RWPE1 (cell line): ENCODE measurements at regions not wholly inside any gene's neighbourhood (a gene's known extent, or its start where the extent isn't known, plus 50 kb on each side); places are given as distances from the start of the nearest gene placed in this dataset.
A peak's percentile ranks its signal among the peaks of the same experiment; 100 is the strongest.

Experiments
- CTCF ChIA-PET: fragments of 350-600 bp; sonication (Branson Sonifier 250); formaldehyde crosslinking; extraction: SDS; loops from one replicate; lab custom pipeline; 2021; lab: Yijun Ruan, JAX
- POLR2A ChIA-PET: fragments of 400-600 bp; formaldehyde crosslinking; extraction: SDS; loops from one replicate; lab custom pipeline; 2020; ENCODE audit warnings: antibody characterized with exemption; ENCODE audit not compliant: low non-redundant PET; lab: Yijun Ruan, JAX
- DNase-seq: peaks from one replicate; pipeline ENCODE4 v3.0.0; 2012; ENCODE audit warnings: low spot score
- H3K27ac ChIP-seq: fragments of 450-650 bp; 2 replicates; pipeline ENCODE4 v1.5.1; 2017
- CTCF ChIP-seq: fragments of 450-650 bp; conservative IDR thresholded peaks from 2 replicates; pipeline ENCODE4 v1.5.1; 2017; ENCODE audit warnings: low read depth, mild to moderate bottlenecking

GRCh38 chr4:28350485-28350884, 1489.8 kb downstream of the STIM2 start:
- ChIA-PET CTCF (no interaction called here), POLR2A (no interaction called here)
- no peak for TF ChIP-seq CTCF
- peak; percentile 5 for DNase-seq
- no peak overlapping the region for H3K27ac ChIP-seq

GRCh38 chr4:28351102-28351501, 1490.5 kb downstream of the STIM2 start:
- ChIA-PET POLR2A (no interaction called here), CTCF (no interaction called here)
- TF ChIP-seq CTCF = no peak
- no peak overlapping the region for H3K27ac ChIP-seq
- DNase-seq = no peak

- no peak for TF ChIP-seq CTCF
- ChIA-PET CTCF (no interaction called here), POLR2A (no interaction called here)
- no peak overlapping the region for H3K27ac ChIP-seq
- DNase-seq = no peak
These were observed 1491.2 kb downstream of the STIM2 start for GRCh38 chr4:28351826-28352225.

- no peak for DNase-seq
- ChIA-PET POLR2A (no interaction called here), CTCF (no interaction called here)
- no peak overlapping the region for H3K27ac ChIP-seq
- no peak for TF ChIP-seq CTCF
These were observed 1494.4 kb downstream of the STIM2 start for GRCh38 chr4:28354880-28355656.

GRCh38 chr4:28357990-28358389, 1497.3 kb downstream of the STIM2 start:
- ChIA-PET CTCF (no interaction called here), POLR2A (no interaction called here)
- DNase-seq = no peak
- H3K27ac ChIP-seq = no peak overlapping the region
- TF ChIP-seq CTCF = no peak

- H3K27ac ChIP-seq = no peak overlapping the region
- ChIA-PET POLR2A (no interaction called here), CTCF (interaction anchor here (0.6 kb wide), 1 partner anchor 876 kb away, joined by 3 read pairs; no protein-coding TSS in a partner anchor)
- TF ChIP-seq CTCF = no peak
- DNase-seq = no peak
These were observed 1498.0 kb downstream of the STIM2 start for GRCh38 chr4:28358606-28359005.
